C4-2B (cell line): ENCODE measurements at regions not wholly inside any gene's neighbourhood (a gene's known extent, or its start where the extent isn't known, plus 50 kb on each side); places are given as distances from the start of the nearest gene placed in this dataset.

Source experiments
- CTCF ChIP-seq: fragments of 450-650 bp; conservative IDR thresholded peaks from 2 replicates; pipeline ENCODE4 v1.5.1; 2017; ENCODE audit warnings: mild to moderate bottlenecking
- ZFX ChIP-seq: fragments of 450-650 bp; IDR thresholded peaks from 2 replicates; pipeline ENCODE4 v1.6.1; 2017

- TF ChIP-seq CTCF (no peak), ZFX (no peak)
Measured at GRCh38 chr18:66655407-66655806, 51.5 kb upstream of the CDH19 start.
